ENCODE measurements at regions not wholly inside any gene's neighbourhood (a gene's known extent, or its start where the extent isn't known, plus 50 kb on each side); places are given as distances from the start of the nearest gene placed in this dataset.

GRCh38 chr2:2731816-2732284 lies 400.8 kb upstream of the MYT1L start:
- TF ChIP-seq CTCF (IDR thresholded peaks at IDR 0.05; ENCODE audit: low read depth, low read length) (no peak), EZH2phosphoT487 (IDR thresholded peaks at IDR 0.05; ENCODE audit: low read depth) (no peak)
